GM19239 (cell line): ENCODE measurements at regions not wholly inside any gene's neighbourhood (a gene's known extent, or its start where the extent isn't known, plus 50 kb on each side); places are given as distances from the start of the nearest gene placed in this dataset.
"Not testable (repeated sequence)": the region's sequence is repeated elsewhere in the genome, so short reads cannot be mapped to it uniquely, and the experiment has no call there.

ENCODE experiments used
- DNase-seq: peaks from one replicate; pipeline ENCODE4 v3.0.0; 2011; ENCODE audit warnings: low spot score; ENCODE audit not compliant: insufficient read length
- FAIRE-seq: peaks from 2 replicates; lab custom pipeline; 2011; peaks lifted over from hg19 to GRCh38; lab: Jason Lieb, UNC

DNA sequence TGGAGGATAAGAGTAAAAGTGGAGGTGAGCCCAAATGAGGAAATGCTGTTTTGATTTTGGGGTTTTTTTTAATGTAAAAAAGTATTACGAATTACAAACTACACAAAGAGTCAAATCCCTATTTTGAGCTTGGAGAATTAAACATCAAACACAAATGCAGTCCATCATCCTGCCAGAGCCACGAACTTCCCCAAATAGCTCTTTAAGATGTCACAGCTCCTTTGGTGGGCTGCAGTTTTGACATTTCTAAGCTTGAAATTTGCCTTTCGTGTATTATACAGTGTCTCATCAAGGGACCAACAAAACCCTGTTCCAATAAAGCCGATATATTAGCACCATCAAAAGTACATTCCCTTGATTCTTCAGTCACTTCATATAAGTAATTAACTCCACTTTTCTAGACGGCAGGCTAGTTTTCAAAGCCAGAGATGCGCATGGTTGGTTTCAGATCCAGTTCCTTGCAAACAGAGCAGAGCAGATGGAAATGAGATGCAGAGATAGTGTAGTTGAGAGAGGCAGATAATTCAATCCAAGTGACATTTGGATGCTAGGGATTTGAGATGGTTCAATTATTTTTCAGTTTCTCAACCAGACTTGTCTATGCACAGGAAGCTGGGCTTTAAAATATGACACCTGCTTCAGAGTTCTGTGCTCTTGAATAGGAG lies 580.9 kb downstream of the EDEM1 start:
- DNase-seq: no peak
- FAIRE-seq: no peak

GRCh38 chr3:5769825-5770224 lies 582.3 kb downstream of the EDEM1 start:
- DNase-seq (no peak), FAIRE-seq (no peak)

DNA sequence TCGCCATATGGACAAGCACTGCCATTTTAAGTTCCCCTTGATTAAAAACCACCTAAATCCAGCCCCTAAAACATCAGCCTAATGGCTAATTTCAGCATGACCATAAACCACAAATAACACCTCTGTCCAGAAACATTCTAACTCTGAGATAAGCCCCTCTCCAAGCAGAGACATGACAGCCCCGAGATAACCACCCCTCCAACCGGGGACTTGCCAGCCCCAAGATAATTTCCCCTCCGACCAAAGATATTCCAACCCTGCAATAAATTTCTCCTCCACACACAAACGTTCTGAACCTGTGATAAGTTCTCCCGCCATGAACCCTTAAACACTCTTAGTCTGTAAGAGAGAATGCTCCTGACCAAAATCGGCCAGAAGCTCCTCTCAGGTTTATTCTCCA lies 586.8 kb downstream of the EDEM1 start:
- FAIRE-seq (no peak), DNase-seq (no peak)

GRCh38 chr3:5775100-5775499 lies 587.6 kb downstream of the EDEM1 start:
- not testable (repeated sequence) for FAIRE-seq, DNase-seq

DNA sequence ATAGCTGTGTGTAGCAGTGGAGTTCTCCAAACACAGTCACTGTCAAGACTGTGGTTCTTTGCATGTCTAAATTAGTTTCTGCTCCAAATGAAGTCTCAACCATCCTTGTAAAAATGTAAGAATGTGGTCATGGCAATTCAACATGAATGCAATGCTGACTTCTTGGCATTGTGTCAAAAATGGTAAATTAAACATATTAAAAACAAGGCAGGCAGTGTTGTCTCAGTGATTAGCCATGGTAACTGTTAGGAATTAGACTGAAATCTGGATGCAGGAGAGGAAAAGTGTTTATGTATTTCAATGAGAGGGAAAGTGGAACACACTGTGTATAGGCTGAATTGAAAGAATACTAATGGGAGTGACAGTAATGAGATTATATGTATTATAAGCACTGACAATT lies 597.2 kb downstream of the EDEM1 start:
- FAIRE-seq: no peak
- DNase-seq: no peak

DNA sequence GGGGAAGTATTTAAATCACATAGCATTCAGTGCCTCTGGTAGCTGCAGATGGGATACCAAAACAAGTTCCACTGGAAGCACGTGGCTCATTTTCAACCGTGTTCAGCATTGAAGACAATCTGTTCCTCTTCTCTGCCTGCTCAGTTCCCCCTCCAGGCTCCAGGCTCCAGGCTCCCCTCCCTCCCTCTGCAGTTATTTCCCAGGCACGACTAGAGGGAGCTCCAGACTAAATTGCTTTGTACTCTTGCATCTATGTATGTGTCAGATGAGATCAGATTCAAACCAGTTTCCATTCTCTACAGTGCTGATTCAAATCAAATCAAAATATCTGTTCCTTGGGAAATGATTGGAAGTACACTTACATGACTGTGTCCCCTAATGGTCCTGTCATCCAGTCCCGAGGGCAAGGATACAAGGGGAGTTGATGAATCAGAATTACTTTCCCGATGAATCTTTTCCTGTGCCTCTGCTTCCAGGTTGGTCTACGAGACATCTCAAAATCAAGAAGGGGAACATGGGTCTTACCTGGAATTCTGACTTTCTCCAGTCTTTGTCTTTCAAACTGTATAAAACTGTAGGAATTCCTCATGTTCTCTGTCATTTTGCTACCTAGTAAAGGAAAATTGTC lies 600.5 kb downstream of the EDEM1 start:
- DNase-seq (no peak), FAIRE-seq (no peak)

- DNase-seq: no peak
- FAIRE-seq: no peak
Measured at GRCh38 chr3:5788496-5788895, 601.0 kb downstream of the EDEM1 start.

DNA sequence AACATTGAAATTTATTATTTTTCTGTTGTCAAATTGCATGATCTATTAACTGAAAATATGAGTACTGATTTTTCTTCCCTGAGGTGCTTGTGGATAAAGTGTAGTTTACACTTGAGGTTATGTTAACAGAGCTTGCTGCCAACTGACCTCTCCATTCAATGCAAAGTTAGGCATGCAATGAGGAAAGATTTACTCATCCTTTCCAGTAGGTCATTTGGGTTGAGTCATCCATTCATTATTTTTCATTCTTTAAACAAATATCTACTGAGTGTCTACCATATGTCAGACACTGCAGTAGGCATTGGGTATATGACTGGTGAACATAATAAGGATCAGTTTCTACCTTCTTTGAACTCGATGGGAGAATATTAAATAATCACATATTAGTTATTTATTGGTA lies 604.1 kb downstream of the EDEM1 start:
- no peak for DNase-seq
- FAIRE-seq: no peak

DNA sequence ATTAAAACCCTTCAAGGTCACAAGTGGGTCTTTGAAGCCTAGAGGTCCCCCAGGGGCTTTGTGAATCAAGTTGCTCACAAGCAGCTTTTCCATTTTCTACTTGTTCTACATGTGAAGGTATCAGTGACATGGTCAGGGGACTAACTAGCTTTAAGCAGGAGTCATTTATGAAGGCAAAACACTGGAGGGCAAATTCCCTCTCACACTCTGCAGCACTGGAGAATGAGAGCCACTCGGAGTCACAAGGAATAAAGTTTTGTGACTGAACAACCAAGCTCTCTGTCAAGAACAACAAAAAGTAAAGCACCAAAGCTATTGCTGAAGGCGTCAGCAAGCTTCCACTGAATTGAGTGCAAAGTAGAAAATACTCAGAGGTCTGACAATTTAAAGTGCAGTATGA lies 609.0 kb downstream of the EDEM1 start:
- FAIRE-seq (no peak), DNase-seq (no peak)

DNA sequence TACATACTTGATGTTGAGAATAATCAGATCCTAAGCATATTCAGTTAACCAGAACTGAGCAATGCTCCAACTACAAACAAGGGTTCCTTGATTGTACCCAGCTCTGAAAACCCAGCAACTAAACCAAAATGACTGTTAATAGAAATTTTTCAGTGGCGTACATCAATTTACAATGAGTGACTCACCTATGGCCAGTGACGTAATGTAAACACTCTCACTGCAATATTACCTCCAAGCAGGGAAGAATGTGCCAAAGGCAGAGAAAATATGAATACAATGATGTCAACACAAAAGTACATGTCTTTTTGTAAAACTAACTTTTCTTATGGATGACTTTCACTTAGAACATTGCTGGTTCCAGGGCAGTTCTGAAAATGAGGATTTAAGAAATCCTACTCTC lies 611.3 kb downstream of the EDEM1 start:
- FAIRE-seq: no peak
- DNase-seq: no peak

GRCh38 chr3:5799398-5799797 lies 611.9 kb downstream of the EDEM1 start:
- no peak for DNase-seq
- FAIRE-seq: no peak

GRCh38 chr3:5800965-5801364 lies 613.5 kb downstream of the EDEM1 start:
- no peak for DNase-seq
- no peak for FAIRE-seq

DNA sequence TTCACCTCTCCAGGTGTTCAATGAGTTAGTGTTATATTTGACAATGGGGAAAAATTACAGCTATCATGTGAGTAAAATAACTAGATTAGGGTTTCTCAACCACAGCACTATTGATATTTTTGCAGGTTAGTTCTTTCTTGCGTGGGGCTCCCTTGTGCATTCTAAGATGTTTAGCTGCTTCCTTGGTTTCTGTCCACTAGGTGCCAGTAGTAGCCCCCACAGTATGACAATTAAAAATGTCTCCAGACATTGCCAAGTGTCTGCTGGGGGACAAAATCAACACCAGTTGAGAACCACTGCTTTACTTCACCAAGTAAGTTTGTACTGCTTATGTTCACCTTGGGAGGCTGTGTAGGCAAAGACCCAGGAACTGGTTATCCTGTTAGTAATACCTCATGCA lies 618.7 kb downstream of the EDEM1 start:
- FAIRE-seq (no peak), DNase-seq (no peak)

DNA sequence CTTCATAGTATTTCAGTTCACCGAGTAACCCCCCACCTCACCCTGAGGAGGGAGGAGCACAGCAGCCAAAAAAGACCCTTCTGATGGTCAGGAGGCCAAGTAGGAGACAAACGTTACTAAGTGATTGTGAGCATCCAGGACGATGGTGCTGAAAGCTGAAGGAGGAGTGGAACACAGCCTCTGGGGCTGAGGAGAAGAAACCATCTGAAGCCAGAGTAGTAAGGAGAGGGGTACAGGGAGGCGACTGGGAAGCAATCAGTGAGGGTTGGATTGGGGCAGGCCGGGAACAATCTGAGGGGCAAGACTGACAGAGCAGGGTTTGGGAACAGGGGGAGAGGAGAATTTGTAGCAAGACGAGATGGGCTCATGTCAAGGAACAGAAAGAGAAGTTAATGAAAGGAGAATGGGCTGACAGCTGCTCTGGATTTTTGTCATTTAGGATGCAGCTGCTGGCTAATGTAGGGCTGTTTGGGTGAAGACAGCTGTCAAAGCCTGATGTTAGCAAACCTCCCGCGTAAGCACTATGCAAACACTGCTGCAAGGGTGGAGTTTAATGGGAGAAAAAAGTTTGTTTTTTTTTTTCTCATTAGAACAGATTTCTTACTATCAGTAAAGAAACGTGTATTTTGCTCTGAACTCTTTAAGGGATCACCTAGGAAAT lies 622.2 kb downstream of the EDEM1 start:
- no peak for FAIRE-seq
- no peak for DNase-seq

DNA sequence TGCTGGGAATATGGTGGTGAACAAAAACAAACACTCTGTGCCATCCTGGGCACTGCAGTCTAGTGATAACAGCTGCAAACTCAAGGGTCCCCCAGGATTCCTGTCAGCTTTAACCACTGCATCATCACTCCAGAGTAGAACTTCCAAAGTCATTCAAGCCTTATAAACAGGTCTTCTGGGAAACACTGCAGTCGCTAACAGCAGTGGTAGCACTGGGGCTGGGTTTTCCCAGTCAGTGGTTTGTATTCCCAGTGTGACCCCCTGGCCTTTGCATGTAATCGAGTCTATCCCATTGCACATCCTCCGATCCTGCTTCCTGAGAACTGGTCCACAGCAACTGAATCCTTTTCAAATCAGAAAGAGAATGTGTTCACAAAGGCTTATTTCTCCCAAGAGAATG lies 623.5 kb downstream of the EDEM1 start:
- no peak for FAIRE-seq
- no peak for DNase-seq

- FAIRE-seq (no peak), DNase-seq (no peak)
Measured at GRCh38 chr3:5813521-5813920, 626.0 kb downstream of the EDEM1 start.

GRCh38 chr3:5822843-5823242 lies 635.3 kb downstream of the EDEM1 start:
- DNase-seq: no peak
- no peak for FAIRE-seq

DNA sequence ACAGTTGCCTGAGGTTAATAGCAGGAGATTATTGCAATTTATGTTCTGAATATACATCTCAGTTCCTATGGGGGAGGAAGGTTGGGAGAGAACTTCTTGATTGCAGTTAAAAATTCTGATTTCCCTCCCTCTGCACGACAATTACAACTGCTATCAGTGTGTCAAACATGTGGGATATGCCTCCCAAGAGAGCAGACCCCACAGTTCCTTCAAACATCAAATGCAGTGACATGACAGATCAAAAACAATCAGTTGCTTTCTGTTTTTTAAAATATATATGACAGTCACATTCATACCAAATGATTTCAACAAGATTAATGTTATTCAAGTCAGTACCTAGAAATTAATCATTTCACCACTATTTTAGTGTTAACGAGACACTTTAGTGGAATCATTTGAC lies 639.0 kb downstream of the EDEM1 start:
- DNase-seq (no peak), FAIRE-seq (no peak)

DNA sequence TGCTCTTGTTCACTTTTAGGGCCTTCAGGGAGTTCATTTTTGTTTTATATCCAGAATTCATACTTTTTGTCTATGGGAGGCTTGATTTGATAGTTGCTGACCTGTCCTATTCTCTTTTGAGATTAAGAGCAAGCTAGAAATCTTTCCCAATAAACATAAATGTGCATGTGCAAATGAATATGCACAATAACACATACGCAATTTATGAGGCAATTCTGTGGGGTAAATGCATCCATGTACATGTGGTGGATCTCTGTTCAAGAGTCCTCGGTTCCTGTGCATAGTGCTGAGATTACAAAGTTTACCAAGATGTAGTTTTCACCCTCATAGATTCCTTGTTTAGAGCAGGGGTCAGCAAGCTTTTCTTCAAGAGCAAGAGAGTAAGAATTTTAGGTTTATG lies 640.7 kb downstream of the EDEM1 start:
- no peak for FAIRE-seq
- no peak for DNase-seq

DNA sequence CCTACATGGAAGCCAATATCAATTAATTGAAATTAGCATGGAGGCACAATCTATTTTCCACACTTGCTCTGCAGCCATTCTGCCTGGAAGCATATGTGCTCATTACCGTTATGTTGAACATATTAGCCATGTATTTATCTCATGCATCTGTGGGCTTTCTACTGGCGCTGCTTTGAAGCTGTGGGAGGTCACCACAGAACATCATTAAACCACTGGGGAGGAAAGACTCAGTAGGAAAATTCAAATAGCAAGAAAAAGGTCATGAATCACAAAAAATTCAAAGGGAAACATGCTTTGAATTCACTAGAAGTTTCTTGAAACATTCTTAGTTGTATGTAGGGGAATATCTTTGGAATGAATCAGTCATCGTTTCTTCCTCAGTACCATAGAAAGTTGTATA lies 652.5 kb downstream of the EDEM1 start:
- no peak for DNase-seq
- no peak for FAIRE-seq

- DNase-seq (no peak), FAIRE-seq (no peak)
Measured at GRCh38 chr3:5841599-5841998, 654.1 kb downstream of the EDEM1 start.

- FAIRE-seq (no peak), DNase-seq (no peak)
Measured at GRCh38 chr3:5846261-5846660, 658.8 kb downstream of the EDEM1 start.
